ENCODE measurements at regions not wholly inside any gene's neighbourhood (a gene's known extent, or its start where the extent isn't known, plus 50 kb on each side); places are given as distances from the start of the nearest gene placed in this dataset.

GRCh38 chr16:11413907-11414595 is 68.8 kb downstream of the RMI2 start:
- TF ChIP-seq POLR2A (IDR thresholded peaks at IDR 0.05; ENCODE audit: low read depth, low read length), result no peak
- no peak for TF ChIP-seq TAF1 (IDR thresholded peaks at IDR 0.05; ENCODE audit: borderline replicate concordance, low read depth, low read length)

Data from GM12892 (cell line).